Ovary (tissue), 7 donors: ENCODE measurements at regions not wholly inside any gene's neighbourhood (a gene's known extent, or its start where the extent isn't known, plus 50 kb on each side); places are given as distances from the start of the nearest gene placed in this dataset.

Source experiments
- DNase-seq, 5 donors: peaks; one replicate each; pipeline ENCODE4 v3.0.0-alpha.2; 2019 to 2020
- H3K27ac ChIP-seq, 2 donors: fragments of 200-600 bp; one replicate each; pipeline versions ENCODE4 v1.5.1 to v1.8.0; 2019 to 2022
- H3K27me3 ChIP-seq: fragments of 200-600 bp; one replicate; pipeline ENCODE4 v1.8.0; 2022
- H3K36me3 ChIP-seq: fragments of 200-600 bp; sonication (generic); one replicate; pipeline ENCODE4 v1.5.1; 2019
- H3K4me1 ChIP-seq: one replicate; pipeline ENCODE4 v1.8.1; 2013; ENCODE audit warnings: mild to moderate bottlenecking, moderate library complexity; ENCODE audit not compliant: insufficient read depth
- H3K4me3 ChIP-seq: fragments of 200-600 bp; sonication (generic); one replicate; pipeline ENCODE4 v1.5.1; 2017
- H3K9me3 ChIP-seq, 2 donors: fragments of 200-600 bp in 1 of 2; sonication (generic) in 1 of 2; one replicate each; pipeline versions ENCODE4 v1.5.1 to v1.8.1; 2013 to 2019; ENCODE audit warnings: mild to moderate bottlenecking in 1 of 2, moderate library complexity in 1 of 2
- EP300 ChIP-seq: sonication (generic); formaldehyde crosslinking; IDR thresholded peaks from one replicate; pipeline ENCODE4 v1.6.1; 2017; ENCODE audit warnings: antibody characterized with exemption
- POLR2A ChIP-seq: fragments of 450-650 bp; IDR thresholded peaks from one replicate; pipeline ENCODE4 v1.6.1; 2017; ENCODE audit warnings: antibody characterized with exemption, mild to moderate bottlenecking, moderate library complexity
- WGBS, 3 donors: extraction: QIAGEN DNeasy Blood & Tissue Kit in 1 of 3; methylation state at CpG; one replicate each; pipeline versions ENCODE4 v1.1.5 to v1.1.7; 2013 to 2017; 5-methylcytosine and 5-hydroxymethylcytosine counted together
- intact Hi-C, 4 donors: fragments of 100-400 bp; cut with DNase I; formaldehyde crosslinking; loops; one replicate each; pipeline versions ENCODE4 v1.11.0 to v1.15.1; 2022 to 2023
- TF ChIP-seq, protein P1 (sequence below), 3 donors: fragments of 450-650 bp in 2 of 3; fragments of 200-600 bp in 1 of 3; IDR thresholded peaks; one replicate each; pipeline versions ENCODE4 v1.5.1 to v1.8.0; 2016 to 2022; ENCODE audit warnings: antibody characterized with exemption in 3 of 3, mild to moderate bottlenecking in 1 of 3
- donor health status: DM: no; HTN: no; CAD: no; lungs with moderate emphysema.
- donor health status: DM: no; HTN: no; CAD: no.
- donor health status: Bipolar disorder and iron deficiency.
- donor health status: DM: no; HTN: no; CAD: no.
- donor health status: DM: yes; HTN: yes; CAD: no.

DNA sequence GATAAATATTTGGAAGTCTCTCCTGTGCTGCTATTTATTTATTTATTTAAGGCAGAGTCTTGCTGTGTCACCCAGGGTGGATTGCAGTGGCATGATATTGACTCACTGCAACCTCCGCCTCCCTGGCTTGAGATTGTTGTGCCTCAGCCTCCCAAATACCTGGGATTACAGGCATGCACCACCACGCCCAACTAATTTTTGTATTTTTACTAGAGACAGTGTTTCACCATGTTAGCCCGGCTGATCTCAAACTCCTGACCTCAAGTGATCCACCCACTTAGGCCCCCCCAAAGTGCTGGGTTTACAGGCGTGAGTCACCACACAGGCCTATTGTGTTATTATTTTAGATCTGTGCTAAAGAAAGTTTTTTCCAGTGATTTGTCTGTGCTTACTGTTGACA is 225.2 kb downstream of the CCER1 start:
- no peaks in the 10 kb centered on the region for H3K27me3 ChIP-seq
- no peaks in the 10 kb centered on the region for H3K36me3 ChIP-seq
- 86 to 91% (median 90%) methylated on average over 4 of the region's 4 CpGs for WGBS, 3 donors
- intact Hi-C loops: no loop called here
- no peak overlapping the region for H3K4me3 ChIP-seq
- no peak overlapping the region for H3K27ac ChIP-seq
- no peaks in the 10 kb centered on the region for H3K9me3 ChIP-seq
- H3K4me1 ChIP-seq: no peaks in the 10 kb centered on the region
- DNase-seq: no peak
- TF ChIP-seq POLR2A: no peak
- no peak for TF ChIP-seq EP300
- TF ChIP-seq, protein P1, sequence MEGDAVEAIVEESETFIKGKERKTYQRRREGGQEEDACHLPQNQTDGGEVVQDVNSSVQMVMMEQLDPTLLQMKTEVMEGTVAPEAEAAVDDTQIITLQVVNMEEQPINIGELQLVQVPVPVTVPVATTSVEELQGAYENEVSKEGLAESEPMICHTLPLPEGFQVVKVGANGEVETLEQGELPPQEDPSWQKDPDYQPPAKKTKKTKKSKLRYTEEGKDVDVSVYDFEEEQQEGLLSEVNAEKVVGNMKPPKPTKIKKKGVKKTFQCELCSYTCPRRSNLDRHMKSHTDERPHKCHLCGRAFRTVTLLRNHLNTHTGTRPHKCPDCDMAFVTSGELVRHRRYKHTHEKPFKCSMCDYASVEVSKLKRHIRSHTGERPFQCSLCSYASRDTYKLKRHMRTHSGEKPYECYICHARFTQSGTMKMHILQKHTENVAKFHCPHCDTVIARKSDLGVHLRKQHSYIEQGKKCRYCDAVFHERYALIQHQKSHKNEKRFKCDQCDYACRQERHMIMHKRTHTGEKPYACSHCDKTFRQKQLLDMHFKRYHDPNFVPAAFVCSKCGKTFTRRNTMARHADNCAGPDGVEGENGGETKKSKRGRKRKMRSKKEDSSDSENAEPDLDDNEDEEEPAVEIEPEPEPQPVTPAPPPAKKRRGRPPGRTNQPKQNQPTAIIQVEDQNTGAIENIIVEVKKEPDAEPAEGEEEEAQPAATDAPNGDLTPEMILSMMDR (IDR thresholded peaks at IDR 0.05): no peak

DNA sequence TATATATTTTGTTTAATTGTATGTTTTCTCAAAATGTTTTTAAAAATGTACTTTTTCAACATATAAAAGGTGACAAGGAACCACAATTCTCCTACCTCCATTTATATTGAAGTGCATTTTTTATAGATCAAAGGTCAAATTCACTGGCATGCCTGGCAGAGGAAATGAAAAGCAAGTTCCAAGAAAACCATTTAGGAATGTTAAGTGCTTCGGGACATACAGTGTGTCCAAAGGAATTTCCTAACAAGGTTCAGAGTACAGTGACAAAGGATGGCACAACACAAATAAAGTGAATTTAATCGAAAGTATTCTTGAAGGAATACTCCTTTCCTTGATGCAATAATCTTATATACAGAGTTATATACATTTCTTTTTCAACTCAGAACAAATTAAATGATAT is 242.3 kb downstream of the CCER1 start:
- Histone ChIP-seq H3K27ac (no peak overlapping the region), H3K9me3 (no peaks in the 10 kb centered on the region), H3K4me3 (no peak overlapping the region), H3K36me3 (no peaks in the 10 kb centered on the region), H3K27me3 (no peaks in the 10 kb centered on the region), H3K4me1 (no peaks in the 10 kb centered on the region)
- TF ChIP-seq POLR2A (no peak), EP300 (no peak)
- TF ChIP-seq, protein P1 (IDR thresholded peaks at IDR 0.05): no peak
- DNase-seq: no peak
- WGBS, 3 donors: 72 to 75% (median 75%) methylated on average over 2 of the region's 2 CpGs
- intact Hi-C loops: no loop called here

DNA sequence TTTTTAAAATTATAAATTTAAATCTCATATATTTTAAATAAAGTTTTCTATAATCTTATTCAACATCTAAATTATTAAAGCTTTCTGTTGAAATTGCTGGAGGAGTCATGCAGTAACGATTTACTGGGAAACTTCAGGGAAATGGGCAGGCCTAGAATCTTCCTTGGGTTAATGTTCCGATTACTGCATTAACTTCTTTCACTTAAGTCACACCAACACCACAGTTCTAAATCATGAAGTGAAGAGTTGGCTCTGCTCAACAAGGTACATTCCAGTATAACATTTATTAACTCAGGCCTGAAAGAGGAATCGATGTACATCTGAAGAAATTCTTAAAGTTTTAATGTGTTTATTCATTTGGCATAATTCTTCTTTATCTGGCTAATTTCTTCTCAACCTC is 244.3 kb downstream of the CCER1 start:
- intact Hi-C loops: no loop called here
- 98% methylated on average over 3 of the region's 3 CpGs for WGBS, 3 donors
- no peak overlapping the region for H3K4me3 ChIP-seq

DNA sequence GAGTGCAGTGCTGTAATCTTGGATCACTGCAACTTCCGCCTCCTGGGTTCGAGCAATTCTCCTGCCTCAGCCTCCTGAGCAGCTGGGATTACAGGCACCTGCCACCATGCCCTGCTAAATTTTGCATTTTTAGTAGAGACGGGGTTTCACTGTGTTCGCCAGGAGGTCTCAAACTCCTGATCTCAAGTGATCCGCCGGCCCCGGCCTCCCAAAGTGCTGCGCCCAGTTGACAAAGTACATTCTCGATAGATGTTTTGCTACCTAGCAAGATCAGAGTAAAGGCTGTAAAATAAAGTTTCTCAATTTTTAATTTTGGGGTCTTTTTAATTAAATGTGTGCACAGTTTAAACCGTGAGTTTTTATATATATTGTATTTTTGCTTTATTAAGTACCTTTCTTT is 248.9 kb downstream of the CCER1 start:
- no peaks in the 10 kb centered on the region for H3K9me3 ChIP-seq
- DNase-seq: no peak
- intact Hi-C loops: no loop called here
- H3K4me1 ChIP-seq: no peaks in the 10 kb centered on the region
- no peak overlapping the region for H3K4me3 ChIP-seq
- TF ChIP-seq, protein P1 (IDR thresholded peaks at IDR 0.05): no peak
- no peak for TF ChIP-seq EP300
- TF ChIP-seq POLR2A: no peak
- no peaks in the 10 kb centered on the region for H3K36me3 ChIP-seq
- 95 to 96% (median 95%) methylated on average over 10 of the region's 10 CpGs for WGBS, 3 donors
- H3K27ac ChIP-seq: no peak overlapping the region
- H3K27me3 ChIP-seq: no peaks in the 10 kb centered on the region

More for the DNA sequence above, 244.3 kb downstream of the CCER1 start:
- Histone ChIP-seq H3K27ac (no peak overlapping the region), H3K4me1 (no peaks in the 10 kb centered on the region), H3K27me3 (no peaks in the 10 kb centered on the region), H3K9me3 (no peaks in the 10 kb centered on the region), H3K36me3 (no peaks in the 10 kb centered on the region)
- no peak for DNase-seq
- TF ChIP-seq EP300 (no peak), POLR2A (no peak)
- TF ChIP-seq, protein P1 (IDR thresholded peaks at IDR 0.05): no peak

DNA sequence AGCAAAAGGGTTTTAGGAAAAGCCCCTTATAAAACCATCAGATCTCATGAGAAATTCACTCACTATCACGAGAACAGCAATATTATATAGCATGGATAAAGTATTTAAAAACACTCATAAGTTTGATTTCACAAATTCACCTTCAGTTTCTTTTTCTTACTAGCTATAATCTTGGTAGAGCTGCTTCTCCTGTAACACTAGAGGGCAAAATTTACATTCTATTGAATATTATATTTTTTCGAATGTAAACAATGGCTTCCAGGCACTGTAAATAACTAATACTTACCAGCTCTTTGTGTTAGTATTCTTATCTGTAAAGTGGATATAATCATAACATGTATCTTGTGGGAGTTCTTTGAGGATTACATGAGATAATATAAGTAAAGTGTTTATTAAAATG is 259.6 kb downstream of the CCER1 start:
- WGBS, 3 donors: 79 to 85% (median 84%) methylated on average over 2 of the region's 2 CpGs
- no peaks in the 10 kb centered on the region for H3K36me3 ChIP-seq
- no peaks in the 10 kb centered on the region for H3K9me3 ChIP-seq
- no peaks in the 10 kb centered on the region for H3K4me1 ChIP-seq
- H3K27ac ChIP-seq: no peak overlapping the region
- no peak for TF ChIP-seq EP300
- TF ChIP-seq, protein P1 (IDR thresholded peaks at IDR 0.05): no peak
- no peak for TF ChIP-seq POLR2A
- intact Hi-C loops: no loop called here
- H3K4me3 ChIP-seq: no peak overlapping the region
- no peaks in the 10 kb centered on the region for H3K27me3 ChIP-seq
- DNase-seq: no peak
